Prostate gland (tissue), 1 donor: ENCODE measurements at regions not wholly inside any gene's neighbourhood (a gene's known extent, or its start where the extent isn't known, plus 50 kb on each side); places are given as distances from the start of the nearest gene placed in this dataset.

ENCODE experiments used
- POLR2A ChIP-seq: fragments of 450-650 bp; IDR thresholded peaks from one replicate; pipeline ENCODE4 v1.6.1; 2016; ENCODE audit warnings: antibody characterized with exemption, mild to moderate bottlenecking
- POLR2AphosphoS5 ChIP-seq: sonication (generic); formaldehyde crosslinking; IDR thresholded peaks from one replicate; pipeline ENCODE4 v1.6.1; 2017; ENCODE audit warnings: antibody characterized with exemption

DNA sequence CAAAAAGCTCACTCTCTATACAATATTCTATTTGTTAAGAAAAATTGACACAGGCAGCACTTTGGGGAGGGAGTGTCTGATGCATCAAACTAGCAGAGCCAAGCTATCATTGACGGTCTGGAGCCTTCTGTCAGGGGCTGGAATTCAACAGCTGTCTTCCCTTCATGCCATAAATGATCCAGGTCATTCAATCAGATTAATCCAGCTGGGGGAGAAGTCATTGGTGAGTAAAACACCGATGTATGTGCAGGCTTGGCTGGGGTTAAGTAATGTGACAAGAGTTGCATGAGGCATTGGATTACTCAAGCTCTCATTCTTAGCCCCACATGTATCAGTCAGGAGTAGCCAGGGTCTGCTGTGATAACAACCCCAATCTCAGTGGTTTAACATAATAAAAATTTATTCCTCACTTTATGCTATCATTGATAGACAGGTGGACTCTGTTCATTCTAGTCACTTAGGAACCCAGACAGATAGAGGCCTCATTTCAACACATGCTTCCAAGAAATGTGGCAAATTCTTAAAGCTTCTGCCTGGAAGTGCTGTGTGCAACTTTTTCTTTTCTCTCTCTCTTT, 118.1 kb upstream of the GADD45A start:
- TF ChIP-seq POLR2A (no peak), POLR2AphosphoS5 (no peak)
